Tibial nerve (tissue), 4 donors: ENCODE measurements at regions not wholly inside any gene's neighbourhood (a gene's known extent, or its start where the extent isn't known, plus 50 kb on each side); places are given as distances from the start of the nearest gene placed in this dataset.
"Not testable (repeated sequence)": the region's sequence is repeated elsewhere in the genome, so short reads cannot be mapped to it uniquely, and the experiment has no call there.

ENCODE experiments used
- DNase-seq, 2 donors: peaks; one replicate each; pipeline ENCODE4 v3.0.0-alpha.2; 2019; ENCODE audit warnings: low spot score in 2 of 2
- H3K27ac ChIP-seq, 4 donors: fragments of 200-600 bp; sonication (generic) in 3 of 4; one replicate each; pipeline ENCODE4 v1.5.1; 2017 to 2019; ENCODE audit warnings: mild to moderate bottlenecking in 1 of 4
- H3K27me3 ChIP-seq, 2 donors: fragments of 200-600 bp; sonication (generic) in 1 of 2; one replicate each; pipeline versions ENCODE4 v1.5.1 to v1.6.0; 2017 to 2019
- H3K36me3 ChIP-seq, 3 donors: fragments of 200-600 bp; sonication (generic); one replicate each; pipeline ENCODE4 v1.5.1; 2018 to 2019
- H3K4me1 ChIP-seq, 4 donors: fragments of 200-600 bp; sonication (generic) in 3 of 4; one replicate each; pipeline ENCODE4 v1.5.1; 2017 to 2019
- H3K4me3 ChIP-seq, 4 donors: fragments of 200-600 bp; sonication (generic) in 3 of 4; one replicate each; pipeline ENCODE4 v1.5.1; 2017 to 2019; ENCODE audit warnings: mild to moderate bottlenecking in 1 of 4, moderate library complexity in 1 of 4
- H3K9me3 ChIP-seq, 4 donors: fragments of 200-600 bp; sonication (generic) in 3 of 4; one replicate each; pipeline ENCODE4 v1.5.1; 2017 to 2019
- EP300 ChIP-seq, 2 donors: sonication (generic); formaldehyde crosslinking; IDR thresholded peaks; one replicate each; pipeline ENCODE4 v1.6.1; 2017; ENCODE audit warnings: antibody characterized with exemption in 2 of 2, mild to moderate bottlenecking in 1 of 2
- POLR2A ChIP-seq, 2 donors: fragments of 450-650 bp; IDR thresholded peaks; one replicate each; pipeline ENCODE4 v1.6.1; 2017; ENCODE audit warnings: antibody characterized with exemption in 2 of 2, mild to moderate bottlenecking in 2 of 2, moderate library complexity in 2 of 2
- WGBS, 2 donors: methylation state at CpG; one replicate each; pipeline ENCODE4 v1.1.5; 2018; 5-methylcytosine and 5-hydroxymethylcytosine counted together
- TF ChIP-seq, protein P1 (sequence below), 5 experiments: fragments of 200-600 bp in 3 of 5; fragments of 450-650 bp in 2 of 5; sonication (generic) in 3 of 5; IDR thresholded peaks; one replicate each; pipeline ENCODE4 v1.5.1; 2016 to 2019; ENCODE audit warnings: antibody characterized with exemption in 5 of 5, mild to moderate bottlenecking in 3 of 5, moderate library complexity in 2 of 5

DNA sequence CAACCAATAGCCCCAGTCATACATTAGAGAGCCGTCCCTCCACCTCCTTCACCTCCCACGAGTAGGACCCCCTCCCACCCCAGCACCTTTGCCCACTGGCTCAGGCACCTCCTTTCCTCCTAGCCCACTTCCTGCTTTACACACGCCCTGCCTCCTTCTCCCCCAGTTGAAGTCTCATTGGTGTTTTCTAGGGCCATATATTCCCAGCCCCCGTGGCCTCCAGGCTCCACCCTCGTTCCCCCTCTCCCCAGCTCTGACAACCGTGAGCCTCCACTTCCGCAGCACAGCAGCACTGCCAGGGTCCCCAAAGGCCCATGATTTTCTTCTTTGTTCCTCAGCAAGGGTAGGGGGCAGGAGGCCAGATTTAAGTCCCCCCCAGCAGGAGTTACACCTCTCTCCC lies 340.3 kb upstream of the TNRC6C start:
- H3K9me3 ChIP-seq: no peaks in the 10 kb centered on the region
- peaks cover 0 to 14% (median 3%) of the 10 kb centered on the region in 4 donors for H3K4me1 ChIP-seq
- TF ChIP-seq, protein P1, sequence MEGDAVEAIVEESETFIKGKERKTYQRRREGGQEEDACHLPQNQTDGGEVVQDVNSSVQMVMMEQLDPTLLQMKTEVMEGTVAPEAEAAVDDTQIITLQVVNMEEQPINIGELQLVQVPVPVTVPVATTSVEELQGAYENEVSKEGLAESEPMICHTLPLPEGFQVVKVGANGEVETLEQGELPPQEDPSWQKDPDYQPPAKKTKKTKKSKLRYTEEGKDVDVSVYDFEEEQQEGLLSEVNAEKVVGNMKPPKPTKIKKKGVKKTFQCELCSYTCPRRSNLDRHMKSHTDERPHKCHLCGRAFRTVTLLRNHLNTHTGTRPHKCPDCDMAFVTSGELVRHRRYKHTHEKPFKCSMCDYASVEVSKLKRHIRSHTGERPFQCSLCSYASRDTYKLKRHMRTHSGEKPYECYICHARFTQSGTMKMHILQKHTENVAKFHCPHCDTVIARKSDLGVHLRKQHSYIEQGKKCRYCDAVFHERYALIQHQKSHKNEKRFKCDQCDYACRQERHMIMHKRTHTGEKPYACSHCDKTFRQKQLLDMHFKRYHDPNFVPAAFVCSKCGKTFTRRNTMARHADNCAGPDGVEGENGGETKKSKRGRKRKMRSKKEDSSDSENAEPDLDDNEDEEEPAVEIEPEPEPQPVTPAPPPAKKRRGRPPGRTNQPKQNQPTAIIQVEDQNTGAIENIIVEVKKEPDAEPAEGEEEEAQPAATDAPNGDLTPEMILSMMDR (IDR thresholded peaks at IDR 0.05): no peak
- TF ChIP-seq POLR2A (IDR thresholded peaks at IDR 0.05): no peak
- TF ChIP-seq EP300 (IDR thresholded peaks at IDR 0.05): no peak
- no peak overlapping the region for H3K27ac ChIP-seq
- WGBS, 2 donors: 65 to 67% methylated on average over 7 of the region's 7 CpGs
- H3K36me3 ChIP-seq: no peaks in the 10 kb centered on the region
- no peak overlapping the region for H3K4me3 ChIP-seq
- DNase-seq: no peak
- no peaks in the 10 kb centered on the region for H3K27me3 ChIP-seq

DNA sequence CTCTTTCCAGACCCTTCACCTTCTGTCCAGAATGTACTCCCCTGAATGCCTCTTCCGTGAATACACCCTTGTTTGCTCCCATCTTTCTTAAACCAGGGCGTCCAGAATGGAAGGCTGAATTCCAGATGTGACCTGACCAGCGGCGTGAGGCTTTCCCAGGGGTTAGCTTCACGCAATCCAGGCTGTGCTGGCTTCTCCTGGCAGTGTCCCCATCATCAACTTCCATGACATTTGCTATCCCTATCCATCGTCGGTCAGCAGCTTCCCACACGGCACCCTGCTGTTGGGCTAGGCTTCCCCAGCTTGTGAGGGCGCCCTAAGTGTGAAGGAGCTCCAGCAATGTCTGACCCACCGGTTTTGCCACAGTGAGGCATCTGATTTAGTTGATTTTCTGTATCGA lies 339.8 kb upstream of the TNRC6C start:
- Histone ChIP-seq H3K4me3 (no peak overlapping the region), H3K27me3 (no peaks in the 10 kb centered on the region), H3K36me3 (no peaks in the 10 kb centered on the region), H3K9me3 (no peaks in the 10 kb centered on the region), H3K4me1 (peaks cover 0 to 14% (median 3%) of the 10 kb centered on the region in 4 donors), H3K27ac (no peak overlapping the region)
- TF ChIP-seq EP300 (IDR thresholded peaks at IDR 0.05): no peak
- TF ChIP-seq POLR2A (IDR thresholded peaks at IDR 0.05): no peak
- TF ChIP-seq, protein P1 (IDR thresholded peaks at IDR 0.05): no peak
- 86 to 87% methylated on average over 11 of the region's 11 CpGs for WGBS, 2 donors
- DNase-seq: no peak

DNA sequence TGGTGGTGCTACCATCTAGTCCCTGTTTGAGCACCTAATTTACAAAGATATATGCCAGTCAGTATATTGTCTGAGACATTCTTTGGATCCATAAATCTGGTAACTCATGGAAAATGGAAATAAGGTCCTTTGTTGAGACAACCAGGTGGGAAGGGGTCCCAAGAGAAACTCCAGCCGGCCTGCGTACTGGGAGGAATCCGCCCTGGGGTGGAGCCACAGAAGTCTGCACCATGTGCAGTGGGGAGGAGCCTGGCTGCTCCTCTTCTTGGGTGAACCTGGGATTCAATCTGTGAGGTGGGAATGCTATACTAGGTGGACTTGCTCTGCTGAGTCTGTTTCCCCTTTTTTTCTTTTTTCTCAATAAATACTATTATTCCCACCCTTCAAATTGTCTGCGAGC lies 339.2 kb upstream of the TNRC6C start:
- no peaks in the 10 kb centered on the region for H3K27me3 ChIP-seq
- no peak overlapping the region for H3K4me3 ChIP-seq
- H3K27ac ChIP-seq: no peak overlapping the region
- WGBS, 2 donors: 90 to 92% methylated on average over 4 of the region's 4 CpGs
- TF ChIP-seq, protein P1 (IDR thresholded peaks at IDR 0.05): no peak
- DNase-seq: no peak
- H3K4me1 ChIP-seq: peaks cover 0 to 14% (median 3%) of the 10 kb centered on the region in 4 donors
- no peaks in the 10 kb centered on the region for H3K36me3 ChIP-seq
- H3K9me3 ChIP-seq: no peaks in the 10 kb centered on the region

DNA sequence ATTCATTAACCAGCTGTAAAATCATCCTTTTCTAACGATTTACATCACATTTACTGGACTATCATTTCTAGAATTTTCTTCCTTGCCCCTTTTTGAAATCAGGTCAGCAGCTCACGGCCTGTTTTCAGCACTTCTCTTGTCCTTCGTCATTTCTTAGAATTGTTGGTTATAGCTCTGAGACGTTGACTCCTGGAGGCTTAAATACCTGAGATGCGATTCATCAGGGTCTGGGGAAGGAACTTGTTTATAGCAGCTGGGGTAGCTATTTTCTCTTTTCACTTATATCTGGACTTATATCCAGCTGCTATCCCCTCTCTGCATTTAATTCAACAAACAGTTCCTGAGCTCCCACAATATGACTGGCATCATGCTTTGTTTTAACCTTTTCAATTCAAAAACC lies 338.7 kb upstream of the TNRC6C start:
- TF ChIP-seq POLR2A (IDR thresholded peaks at IDR 0.05): no peak
- TF ChIP-seq EP300 (IDR thresholded peaks at IDR 0.05): no peak
- TF ChIP-seq, protein P1 (IDR thresholded peaks at IDR 0.05): no peak
- H3K4me1 ChIP-seq: peaks cover 0 to 14% (median 3%) of the 10 kb centered on the region in 4 donors
- no peaks in the 10 kb centered on the region for H3K27me3 ChIP-seq
- H3K4me3 ChIP-seq: no peak overlapping the region
- WGBS, 2 donors: 64 to 71% methylated on average over 5 of the region's 5 CpGs
- H3K27ac ChIP-seq: no peak overlapping the region
- H3K36me3 ChIP-seq: no peaks in the 10 kb centered on the region
- no peak for DNase-seq
- H3K9me3 ChIP-seq: no peaks in the 10 kb centered on the region

DNA sequence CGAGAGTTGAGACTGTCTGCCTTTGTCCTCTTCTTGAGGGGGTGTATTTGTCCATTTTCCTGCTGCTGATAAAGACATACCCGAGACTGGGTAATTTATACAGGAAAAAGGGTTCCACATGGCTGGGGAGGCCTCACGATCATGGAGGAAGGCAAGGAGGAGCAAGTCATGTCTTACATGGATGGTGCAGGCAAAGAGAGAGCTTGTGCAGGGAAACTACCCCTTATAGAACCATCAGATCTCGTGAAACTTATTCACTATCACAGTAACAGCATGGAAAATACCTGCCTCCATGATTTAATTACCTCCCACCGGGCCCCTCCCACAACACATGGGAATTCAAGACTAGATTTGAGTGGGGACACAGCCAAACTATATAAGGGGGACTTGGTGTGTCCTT lies 338.2 kb upstream of the TNRC6C start:
- no peak overlapping the region for H3K4me3 ChIP-seq
- WGBS, 2 donors: 77 to 83% methylated on average over 5 of the region's 5 CpGs
- H3K9me3 ChIP-seq: no peaks in the 10 kb centered on the region
- TF ChIP-seq, protein P1 (IDR thresholded peaks at IDR 0.05): no peak
- no peak for TF ChIP-seq EP300 (IDR thresholded peaks at IDR 0.05)
- TF ChIP-seq POLR2A (IDR thresholded peaks at IDR 0.05): no peak
- no peak for DNase-seq
- H3K4me1 ChIP-seq: peaks cover 0 to 12% (median 3%) of the 10 kb centered on the region in 4 donors
- no peak overlapping the region for H3K27ac ChIP-seq
- no peaks in the 10 kb centered on the region for H3K36me3 ChIP-seq
- no peaks in the 10 kb centered on the region for H3K27me3 ChIP-seq

DNA sequence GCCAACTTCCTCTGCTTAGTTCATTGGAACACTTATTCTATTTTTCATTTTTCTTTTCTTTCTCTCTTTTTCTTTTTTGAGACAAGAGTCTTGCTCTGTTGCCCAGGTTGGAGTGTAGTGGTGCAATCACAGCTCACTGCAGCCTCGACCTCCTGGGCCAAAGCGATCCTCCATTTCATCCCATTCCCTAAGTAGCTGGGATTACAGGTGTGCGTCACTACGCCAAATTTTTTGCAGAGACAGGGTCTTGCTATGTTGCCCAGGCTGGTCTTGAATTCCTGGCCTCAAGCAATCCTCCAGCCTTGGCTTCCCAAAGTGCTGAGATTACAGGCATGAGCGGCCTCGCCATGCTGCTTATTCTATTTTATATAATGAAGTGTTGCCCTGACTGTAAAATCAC lies 336.4 kb upstream of the TNRC6C start:
- not testable (repeated sequence) for H3K4me1 ChIP-seq, H3K4me3 ChIP-seq, H3K27ac ChIP-seq, H3K27me3 ChIP-seq, H3K9me3 ChIP-seq, DNase-seq, H3K36me3 ChIP-seq
- 94 to 96% methylated on average over 6 of the region's 6 CpGs for WGBS, 2 donors
